H9 (cell line): ENCODE measurements at regions not wholly inside any gene's neighbourhood (a gene's known extent, or its start where the extent isn't known, plus 50 kb on each side); places are given as distances from the start of the nearest gene placed in this dataset.

ENCODE experiments used
- DNase-seq: peaks from one replicate; pipeline ENCODE4 v3.0.0-alpha.2; 2017
- H2AFZ ChIP-seq: one replicate; pipeline ENCODE4 v1.6.1; 2013; ENCODE audit warnings: mild to moderate bottlenecking, low read length, control low read depth, moderate library complexity
- H2AK5ac ChIP-seq: 2 replicates; pipeline ENCODE4 v1.6.1; 2013; ENCODE audit warnings: low read length, control low read depth, mixed read lengths; ENCODE audit not compliant: insufficient read length
- H2BK120ac ChIP-seq: one replicate; pipeline ENCODE4 v1.6.1; 2013; ENCODE audit warnings: low read depth, mild to moderate bottlenecking, low read length, control low read depth, inconsistent platforms; ENCODE audit not compliant: poor library complexity, severe bottlenecking
- H2BK12ac ChIP-seq: 2 replicates; pipeline ENCODE4 v1.6.1; 2013; ENCODE audit warnings: low read length, control low read depth, mixed read lengths, low read depth; ENCODE audit not compliant: insufficient read length
- H2BK15ac ChIP-seq: 2 replicates; pipeline ENCODE4 v1.6.1; 2013; ENCODE audit warnings: low read depth, low read length, control low read depth
- H2BK20ac ChIP-seq: one replicate; pipeline ENCODE4 v1.6.1; 2013; ENCODE audit warnings: low read depth, mild to moderate bottlenecking, low read length, control low read depth, inconsistent platforms; ENCODE audit not compliant: poor library complexity, severe bottlenecking
- H2BK5ac ChIP-seq: 2 replicates; pipeline ENCODE4 v1.6.1; 2013; ENCODE audit warnings: low read length, control low read depth, mixed read lengths; ENCODE audit not compliant: insufficient read length
- H3K14ac ChIP-seq: 2 replicates; pipeline ENCODE4 v1.6.1; 2013; ENCODE audit warnings: low read length, control low read depth; ENCODE audit not compliant: insufficient read depth
- H3K18ac ChIP-seq: 2 replicates; pipeline ENCODE4 v1.6.1; 2013; ENCODE audit warnings: low read depth, mild to moderate bottlenecking, mixed read lengths, low read length, control low read depth; ENCODE audit not compliant: insufficient read length
- H3K23ac ChIP-seq: 2 replicates; pipeline ENCODE4 v1.6.1; 2013; ENCODE audit warnings: low read length, control low read depth, mixed read lengths, low read depth; ENCODE audit not compliant: insufficient read length
- H3K23me2 ChIP-seq: 2 replicates; pipeline ENCODE4 v1.6.1; 2013; ENCODE audit warnings: low read depth, mild to moderate bottlenecking, mixed read lengths, low read length, control low read depth; ENCODE audit not compliant: insufficient read length, poor library complexity, severe bottlenecking
- H3K27ac ChIP-seq: 2 replicates; pipeline ENCODE4 v1.5.1; 2013; ENCODE audit warnings: low read length, control low read depth, mixed read lengths, low read depth; ENCODE audit not compliant: insufficient read length
- H3K27me3 ChIP-seq: 2 replicates; pipeline ENCODE4 v1.6.1; 2013; ENCODE audit warnings: low read length, control low read depth, inconsistent platforms; ENCODE audit not compliant: insufficient read depth
- H3K4ac ChIP-seq: 2 replicates; pipeline ENCODE4 v1.6.1; 2013; ENCODE audit warnings: low read depth, mild to moderate bottlenecking, control low read depth, inconsistent platforms, low read length, moderate library complexity
- H3K4me1 ChIP-seq: 2 replicates; pipeline ENCODE4 v1.6.1; 2013; ENCODE audit warnings: low read length, control low read depth, inconsistent platforms; ENCODE audit not compliant: insufficient read depth
- H3K4me2 ChIP-seq: 2 replicates; pipeline ENCODE4 v1.6.1; 2013; ENCODE audit warnings: low read length, control low read depth, mixed read lengths; ENCODE audit not compliant: insufficient read length, insufficient read depth
- H3K56ac ChIP-seq: 2 replicates; pipeline ENCODE4 v1.6.1; 2013; ENCODE audit warnings: low read depth, mild to moderate bottlenecking, mixed read lengths, low read length, control low read depth; ENCODE audit not compliant: insufficient read length
- H3K79me1 ChIP-seq: 2 replicates; pipeline ENCODE4 v1.6.1; 2013; ENCODE audit warnings: low read depth, mild to moderate bottlenecking, moderate library complexity, low read length, control low read depth, inconsistent platforms; ENCODE audit not compliant: insufficient read depth, poor library complexity, severe bottlenecking
- H3K79me2 ChIP-seq: 2 replicates; pipeline ENCODE4 v1.6.1; 2013; ENCODE audit warnings: low read length, control low read depth, inconsistent platforms; ENCODE audit not compliant: insufficient read depth
- H3K9ac ChIP-seq: 2 replicates; pipeline ENCODE4 v1.6.1; 2013; ENCODE audit warnings: low read length, control low read depth, mixed read lengths; ENCODE audit not compliant: insufficient read length; ENCODE audit errors: extremely low read depth
- H3K9me3 ChIP-seq: one replicate; pipeline ENCODE4 v1.6.1; 2013; ENCODE audit warnings: low read depth, low read length, inconsistent platforms; ENCODE audit not compliant: control insufficient read depth
- H3T11ph ChIP-seq: one replicate; pipeline ENCODE4 v1.6.1; 2013; ENCODE audit warnings: mild to moderate bottlenecking, low read length, control low read depth, inconsistent platforms
- H4K20me1 ChIP-seq: one replicate; pipeline ENCODE4 v1.6.1; 2013; ENCODE audit not compliant: control insufficient read depth, insufficient read length, insufficient read depth
- H4K5ac ChIP-seq: 2 replicates; pipeline ENCODE4 v1.6.1; 2013; ENCODE audit warnings: low read depth, mild to moderate bottlenecking, mixed read lengths, low read length, control low read depth; ENCODE audit not compliant: insufficient read length
- H4K8ac ChIP-seq: replicated peaks from 2 replicates; pipeline ENCODE4 v1.6.1; 2013; ENCODE audit warnings: low read length, control low read depth, mixed read lengths, low read depth; ENCODE audit not compliant: insufficient read length
- H4K91ac ChIP-seq: 2 replicates; pipeline ENCODE4 v1.6.1; 2013; ENCODE audit warnings: low read depth, mild to moderate bottlenecking, moderate library complexity, mixed read lengths, low read length, control low read depth; ENCODE audit not compliant: insufficient read length
- H3K27ac Mint-ChIP-seq, 3 experiments: 2 replicates in 2 of 3; 3 replicates in 1 of 3; pipeline ENCODE4 v1.8.0; 2020 to 2021; ENCODE audit warnings: mixed read lengths in 3 of 3, mild to moderate bottlenecking in 1 of 3, moderate library complexity in 1 of 3
- H3K27me3 Mint-ChIP-seq: 2 replicates; pipeline ENCODE4 v1.8.0; 2021; ENCODE audit warnings: low read depth, mild to moderate bottlenecking, moderate library complexity, mixed read lengths
- H3K36me3 Mint-ChIP-seq, 3 experiments: 2 replicates in 2 of 3; 3 replicates in 1 of 3; pipeline ENCODE4 v1.8.0; 2020 to 2021; ENCODE audit warnings: low read depth in 3 of 3, mixed read lengths in 3 of 3; ENCODE audit not compliant: insufficient read depth in 1 of 3
- H3K4me1 Mint-ChIP-seq, 2 experiments: 2 replicates each; pipeline ENCODE4 v1.8.0; 2020; ENCODE audit warnings: mixed read lengths in 2 of 2
- H3K4me3 Mint-ChIP-seq, 2 experiments: 2 replicates in 1 of 2; 3 replicates in 1 of 2; pipeline ENCODE4 v1.8.0; 2020 to 2021; ENCODE audit warnings: mild to moderate bottlenecking in 2 of 2, mixed read lengths in 2 of 2, moderate library complexity in 1 of 2
- H3K9me3 Mint-ChIP-seq, 2 experiments: 2 replicates in 1 of 2; 3 replicates in 1 of 2; pipeline ENCODE4 v1.8.0; 2020; ENCODE audit warnings: mild to moderate bottlenecking in 2 of 2, mixed read lengths in 2 of 2, moderate library complexity in 1 of 2
- CTCF ChIP-seq: fragments of 200-600 bp; sonication (generic); conservative IDR thresholded peaks from 3 replicates; pipeline ENCODE4 v1.8.0; 2021; ENCODE audit warnings: antibody characterized with exemption, mild to moderate bottlenecking
- WGBS: extraction: QIAGEN DNeasy Blood & Tissue Kit; methylation state at CpG from one replicate; pipeline ENCODE4 v1.1.7; 2013; ENCODE audit warnings: missing lambda C conversion rate, low lambda C conversion rate, mixed read lengths; ENCODE audit not compliant: insufficient read length; ENCODE audit errors: extremely low coverage; 5-methylcytosine and 5-hydroxymethylcytosine counted together

DNA sequence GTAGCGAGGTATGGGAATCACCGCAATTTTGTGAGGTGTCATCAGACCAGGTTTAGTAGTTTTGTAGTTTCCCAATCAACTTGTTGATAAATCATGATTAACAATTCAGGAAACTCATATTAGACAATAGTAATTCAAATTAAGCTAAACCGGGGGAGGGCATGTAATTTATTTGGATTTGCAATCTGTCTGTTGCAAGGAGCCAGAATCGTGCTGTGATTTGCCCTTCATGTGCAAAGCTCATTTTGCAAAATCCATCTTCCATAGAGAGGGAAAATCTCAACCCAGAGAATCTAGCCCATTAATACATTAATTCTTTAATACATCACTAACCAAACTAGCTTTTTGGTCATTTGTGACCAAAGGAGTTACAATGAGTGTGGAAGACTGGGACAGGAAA lies 164.7 kb upstream of the TRPM3 start:
- no peaks in the 10 kb centered on the region for H3K27me3 ChIP-seq
- H2BK5ac ChIP-seq = no peak overlapping the region
- H3K79me1 ChIP-seq = no peaks in the 10 kb centered on the region
- no peak for TF ChIP-seq CTCF
- no peak overlapping the region for H3T11ph ChIP-seq
- H3K27me3 Mint-ChIP-seq = no peaks in the 10 kb centered on the region
- H3K56ac ChIP-seq = no peak overlapping the region
- H3K4ac ChIP-seq = no peak overlapping the region
- H3K23me2 ChIP-seq = no peaks in the 10 kb centered on the region
- no peak overlapping the region for H3K4me3 Mint-ChIP-seq
- H3K4me1 Mint-ChIP-seq = peaks cover 8 to 12% of the 10 kb centered on the region in 2 experiments
- no peak overlapping the region for H3K9ac ChIP-seq
- no peaks in the 10 kb centered on the region for H3K79me2 ChIP-seq
- H4K20me1 ChIP-seq = no peaks in the 10 kb centered on the region
- no peaks in the 10 kb centered on the region for H3K9me3 Mint-ChIP-seq
- H3K4me2 ChIP-seq = no peak overlapping the region
- no peak overlapping the region for H2AK5ac ChIP-seq
- H3K27ac Mint-ChIP-seq = no peak overlapping the region; a peak in 1 of 7 replicates
- no peak overlapping the region for H2BK120ac ChIP-seq
- H2BK12ac ChIP-seq = no peak overlapping the region
- no peaks in the 10 kb centered on the region for H3K4me1 ChIP-seq
- no peak overlapping the region for H4K5ac ChIP-seq
- no peak overlapping the region for H3K14ac ChIP-seq
- no peak overlapping the region for H4K8ac ChIP-seq
- H3K9me3 ChIP-seq = no peaks in the 10 kb centered on the region
- no peaks in the 10 kb centered on the region for H3K36me3 Mint-ChIP-seq
- WGBS = no CpG with 5 or more reads among the region's 4 CpGs
- DNase-seq = no peak
- no peak overlapping the region for H3K18ac ChIP-seq
- H3K27ac ChIP-seq = no peak overlapping the region
- H2BK15ac ChIP-seq = no peak overlapping the region
- no peak overlapping the region for H4K91ac ChIP-seq
- H3K23ac ChIP-seq = no peak overlapping the region
- H2BK20ac ChIP-seq = no peak overlapping the region
- no peak overlapping the region for H2AFZ ChIP-seq
